Endothelial cell of umbilical vein (primary cell): ENCODE measurements at regions not wholly inside any gene's neighbourhood (a gene's known extent, or its start where the extent isn't known, plus 50 kb on each side); places are given as distances from the start of the nearest gene placed in this dataset.

ENCODE experiments used
- BruUV-seq: library from RNA; stranded (reverse); fragments of 400-500 nt; replicated peaks from 2 replicates; lab custom pipeline; 2021; lab: Mats Ljungman, UMichigan
- CTCF ChIA-PET: fragments of 300-600, 350-600 bp; sonication (Branson Sonifier 250); formaldehyde crosslinking; loops from one replicate; lab custom pipeline; 2021; ENCODE audit warnings: antibody characterized with exemption, inconsistent platforms; lab: Charles Lee
- POLR2A ChIA-PET: fragments of 300-600, 350-600 bp; sonication (Branson Sonifier 250); formaldehyde crosslinking; loops from one replicate; lab custom pipeline; 2021; ENCODE audit warnings: antibody characterized with exemption, inconsistent platforms; lab: Charles Lee
- DNase-seq: peaks from one replicate; pipeline ENCODE4 v3.0.0-alpha.2; 2011; ENCODE audit warnings: low read depth, low spot score
- FAIRE-seq: peaks from 2 replicates; lab custom pipeline; 2011; peaks lifted over from hg19 to GRCh38; lab: Jason Lieb, UNC
- H2AFZ ChIP-seq: 2 replicates; pipeline ENCODE4 v1.6.0; 2012; ENCODE audit warnings: low read depth, low read length, control low read depth, inconsistent platforms
- H3K27ac ChIP-seq: 2 replicates; pipeline ENCODE4 v1.5.1; 2011; ENCODE audit warnings: low read depth, mild to moderate bottlenecking, control low read depth, low read length, moderate library complexity; ENCODE audit not compliant: insufficient read depth
- H3K27me3 ChIP-seq, 2 experiments: 2 replicates each; pipeline versions ENCODE4 v1.6.0 to v1.6.1; 2011; ENCODE audit warnings: low read length in 2 of 2, mixed read lengths in 1 of 2; ENCODE audit not compliant: control insufficient read depth in 2 of 2, insufficient read depth in 2 of 2
- H3K36me3 ChIP-seq, 2 experiments: 2 replicates in 1 of 2; 3 replicates in 1 of 2; pipeline ENCODE4 v1.5.1; 2011; ENCODE audit warnings: low read length in 2 of 2, mild to moderate bottlenecking in 1 of 2, moderate library complexity in 1 of 2; ENCODE audit not compliant: control insufficient read depth in 2 of 2, insufficient read depth in 2 of 2; ENCODE audit errors: extremely low read depth in 1 of 2
- H3K4me1 ChIP-seq: 3 replicates; pipeline ENCODE4 v1.5.1; 2011; ENCODE audit warnings: mild to moderate bottlenecking, low read length; ENCODE audit not compliant: control insufficient read depth, insufficient read depth; ENCODE audit errors: extremely low read depth
- H3K4me2 ChIP-seq: 2 replicates; pipeline ENCODE4 v1.6.1; 2011; ENCODE audit warnings: low read length, control low read depth, mixed read lengths; ENCODE audit not compliant: insufficient read depth
- H3K4me3 ChIP-seq, 3 experiments: fragments of 200-600 bp in 1 of 3; sonication (generic), shearing (Covaris generic) in 1 of 3; replicated peaks in 1 of 3; 2 replicates each; pipeline ENCODE4 v1.5.1; 2011 to 2016; ENCODE audit warnings: control low read depth in 3 of 3, low read length in 3 of 3, mild to moderate bottlenecking in 2 of 3, inconsistent platforms in 1 of 3, low read depth in 1 of 3, moderate library complexity in 1 of 3; ENCODE audit not compliant: insufficient read depth in 1 of 3
- H3K79me2 ChIP-seq: 2 replicates; pipeline ENCODE4 v1.6.0; 2012; ENCODE audit warnings: low read length, inconsistent platforms; ENCODE audit not compliant: control insufficient read depth, insufficient read depth
- H3K9ac ChIP-seq: replicated peaks from 2 replicates; pipeline ENCODE3; 2011; ENCODE audit warnings: low read length, control low read depth; ENCODE audit not compliant: insufficient read depth; ENCODE audit errors: extremely low read depth
- H3K9me1 ChIP-seq: replicated peaks from 3 replicates; pipeline ENCODE4 v1.6.0; 2011; ENCODE audit warnings: mild to moderate bottlenecking, low read length; ENCODE audit not compliant: control insufficient read depth, insufficient read depth; ENCODE audit errors: extremely low read depth
- H3K9me3 ChIP-seq: replicated peaks from 2 replicates; pipeline ENCODE4 v1.5.1; 2012; ENCODE audit warnings: low read length, inconsistent platforms; ENCODE audit not compliant: control insufficient read depth, insufficient read depth
- H4K20me1 ChIP-seq: replicated peaks from 2 replicates; pipeline ENCODE3; 2011; ENCODE audit warnings: mild to moderate bottlenecking, low read length; ENCODE audit not compliant: control insufficient read depth, insufficient read depth; ENCODE audit errors: extremely low read depth
- EZH2 ChIP-seq: IDR thresholded peaks from 2 replicates; pipeline ENCODE4 v1.6.1; 2012; ENCODE audit warnings: borderline replicate concordance, low read depth, mild to moderate bottlenecking, moderate library complexity, low read length, inconsistent platforms; ENCODE audit not compliant: severe bottlenecking
- FOS ChIP-seq: IDR thresholded peaks from 2 replicates; pipeline ENCODE4 v1.6.1; 2011; ENCODE audit warnings: mild to moderate bottlenecking, low read length, moderate library complexity, borderline replicate concordance; ENCODE audit not compliant: insufficient read depth
- GATA2 ChIP-seq: IDR thresholded peaks from 2 replicates; pipeline ENCODE4 v1.7.0; 2011; ENCODE audit warnings: low read depth, mild to moderate bottlenecking, moderate library complexity, mixed read lengths, low read length; ENCODE audit not compliant: insufficient read length, insufficient read depth
- JUN ChIP-seq: IDR thresholded peaks from 2 replicates; pipeline ENCODE4 v1.6.1; 2011; ENCODE audit warnings: borderline replicate concordance, low read depth; ENCODE audit not compliant: insufficient read length, insufficient read depth
- MYC ChIP-seq: IDR thresholded peaks from one replicate; pipeline ENCODE4 v1.6.1; 2011; ENCODE audit warnings: mild to moderate bottlenecking, low read depth, low read length
- POLR2A ChIP-seq: IDR thresholded peaks from 2 replicates; pipeline ENCODE4 v1.6.1; 2012; ENCODE audit warnings: low read depth, mild to moderate bottlenecking, control low read depth, low read length
- POLR2AphosphoS5 ChIP-seq: IDR thresholded peaks from 2 replicates; pipeline ENCODE4 v1.6.1; 2012; ENCODE audit warnings: low read depth, mild to moderate bottlenecking, control low read depth, low read length, moderate library complexity; ENCODE audit not compliant: insufficient read depth
- dilution Hi-C: fragments of 300-500 bp; cut with MboI; formaldehyde crosslinking; loops from one replicate; pipeline ENCODE4 v1.15.0; 2019; ENCODE audit warnings: low sequenced_read_pairs; ENCODE audit not compliant: extremely low pct_ligation_motif_present
- intact Hi-C: fragments of 100-400 bp; cut with micrococcal nuclease; formaldehyde crosslinking; loops from one replicate; pipeline ENCODE4 v1.10.0; 2022
- TF ChIP-seq, protein P1 (sequence below): IDR thresholded peaks from 2 replicates; pipeline ENCODE4 v1.6.1; 2011; ENCODE audit not compliant: insufficient read depth, insufficient read length
- TF ChIP-seq, protein P2 (sequence below), 2 donors: IDR thresholded peaks; 1 replicate in 1 of 2; 2 replicates in 1 of 2; pipeline ENCODE4 v1.5.1; 2011; ENCODE audit warnings: low read length in 2 of 2, mild to moderate bottlenecking in 2 of 2, moderate library complexity in 2 of 2, control low read depth in 1 of 2, inconsistent platforms in 1 of 2, low read depth in 1 of 2; ENCODE audit not compliant: insufficient read depth in 1 of 2; ENCODE audit errors: extremely low read depth in 1 of 2

DNA sequence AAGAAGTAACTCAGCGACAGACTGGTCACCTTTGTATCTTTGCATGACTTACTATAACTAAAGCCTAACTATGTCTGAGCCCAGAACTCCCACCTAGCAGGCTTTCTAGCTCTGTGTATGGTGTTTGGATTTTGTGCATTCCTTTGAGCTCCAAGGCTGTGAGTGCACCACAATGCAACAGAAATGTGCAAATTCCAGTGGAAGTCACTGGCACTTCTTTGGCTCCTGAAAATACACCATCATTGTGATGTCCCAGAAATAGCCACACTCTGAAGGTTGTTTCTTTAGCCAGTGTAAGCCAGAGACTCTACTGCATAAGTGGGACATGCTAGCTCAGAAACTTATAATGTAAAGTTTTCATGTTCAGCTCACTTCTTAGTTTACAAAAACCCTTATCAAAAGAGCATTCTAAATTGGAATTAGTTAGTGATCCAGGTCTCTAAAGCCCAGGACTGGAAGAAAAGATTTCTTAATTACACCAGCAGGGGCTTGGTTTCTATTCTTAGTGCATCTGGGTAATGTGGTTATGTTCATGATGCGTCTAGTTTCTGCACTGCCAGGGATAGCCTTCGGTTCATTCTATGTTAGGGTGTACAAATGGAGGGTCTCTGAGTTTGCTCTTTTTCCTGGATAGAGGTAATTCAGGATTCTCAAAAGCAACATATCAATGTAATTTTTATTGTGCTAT is 1239.5 kb upstream of the ZEB2 start:
- CTCF ChIA-PET, result no interaction called here
- dilution Hi-C loops, result no loop called here

More for the DNA sequence above, 1239.5 kb upstream of the ZEB2 start:
- Histone ChIP-seq H3K9ac (no peak overlapping the region), H3K4me1 (peaks cover 11% of the 10 kb centered on the region), H3K4me3 (no peak overlapping the region), H2AFZ (no peak overlapping the region), H3K9me3 (no peaks in the 10 kb centered on the region), H3K27me3 (no peaks in the 10 kb centered on the region), H3K27ac (no peak overlapping the region), H4K20me1 (no peaks in the 10 kb centered on the region), H3K36me3 (no peaks in the 10 kb centered on the region), H3K9me1 (no peaks in the 10 kb centered on the region), H3K4me2 (no peak overlapping the region), H3K79me2 (no peaks in the 10 kb centered on the region)
- TF ChIP-seq GATA2, result no peak
- TF ChIP-seq, protein P1, sequence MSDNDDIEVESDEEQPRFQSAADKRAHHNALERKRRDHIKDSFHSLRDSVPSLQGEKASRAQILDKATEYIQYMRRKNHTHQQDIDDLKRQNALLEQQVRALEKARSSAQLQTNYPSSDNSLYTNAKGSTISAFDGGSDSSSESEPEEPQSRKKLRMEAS, result no peak
- TF ChIP-seq POLR2AphosphoS5, result no peak
- TF ChIP-seq, protein P2, sequence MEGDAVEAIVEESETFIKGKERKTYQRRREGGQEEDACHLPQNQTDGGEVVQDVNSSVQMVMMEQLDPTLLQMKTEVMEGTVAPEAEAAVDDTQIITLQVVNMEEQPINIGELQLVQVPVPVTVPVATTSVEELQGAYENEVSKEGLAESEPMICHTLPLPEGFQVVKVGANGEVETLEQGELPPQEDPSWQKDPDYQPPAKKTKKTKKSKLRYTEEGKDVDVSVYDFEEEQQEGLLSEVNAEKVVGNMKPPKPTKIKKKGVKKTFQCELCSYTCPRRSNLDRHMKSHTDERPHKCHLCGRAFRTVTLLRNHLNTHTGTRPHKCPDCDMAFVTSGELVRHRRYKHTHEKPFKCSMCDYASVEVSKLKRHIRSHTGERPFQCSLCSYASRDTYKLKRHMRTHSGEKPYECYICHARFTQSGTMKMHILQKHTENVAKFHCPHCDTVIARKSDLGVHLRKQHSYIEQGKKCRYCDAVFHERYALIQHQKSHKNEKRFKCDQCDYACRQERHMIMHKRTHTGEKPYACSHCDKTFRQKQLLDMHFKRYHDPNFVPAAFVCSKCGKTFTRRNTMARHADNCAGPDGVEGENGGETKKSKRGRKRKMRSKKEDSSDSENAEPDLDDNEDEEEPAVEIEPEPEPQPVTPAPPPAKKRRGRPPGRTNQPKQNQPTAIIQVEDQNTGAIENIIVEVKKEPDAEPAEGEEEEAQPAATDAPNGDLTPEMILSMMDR (IDR thresholded peaks at IDR 0.05; ENCODE audit: extremely low read depth in 1 of 2, insufficient read depth in 1 of 2, low read depth in 1 of 2, low read length in 2 of 2), result no peak
- no peak for TF ChIP-seq MYC
- TF ChIP-seq JUN, result no peak
- TF ChIP-seq EZH2, result no peak
- no peak for TF ChIP-seq POLR2A
- TF ChIP-seq FOS, result no peak
- BruUV-seq, result no TSS peak
- intact Hi-C loops, result loop anchor here (10.0 kb wide), 1 partner anchor 645 kb away; no protein-coding TSS in a partner anchor
- POLR2A ChIA-PET, result no interaction called here
- DNase-seq, result no peak
- no peak for FAIRE-seq
